DND-41 (cell line): ENCODE measurements at regions not wholly inside any gene's neighbourhood (a gene's known extent, or its start where the extent isn't known, plus 50 kb on each side); places are given as distances from the start of the nearest gene placed in this dataset.

ENCODE experiments used
- ATAC-seq: fragments of 200-7000 bp; cut with Tn5 transposase; 3 replicates; pipeline ENCODE4 v1.9.1; 2021; ENCODE audit warnings: low read depth; ENCODE audit not compliant: insufficient read depth
- DNase-seq: peaks from one replicate; pipeline ENCODE4 v3.0.0-alpha.2; 2020
- H2AFZ ChIP-seq: 2 replicates; pipeline ENCODE4 v1.6.0; 2012; ENCODE audit warnings: low read depth, low read length
- H3K27ac ChIP-seq: 2 replicates; pipeline ENCODE4 v1.5.1; 2012; ENCODE audit warnings: low read length, inconsistent platforms
- H3K27me3 ChIP-seq: fragments of 200-600 bp; sonication (generic); 2 replicates; pipeline ENCODE4 v1.6.0; 2012; ENCODE audit warnings: low read length, mild to moderate bottlenecking, inconsistent platforms; ENCODE audit not compliant: insufficient read depth, poor library complexity
- H3K36me3 ChIP-seq: 2 replicates; pipeline ENCODE4 v1.5.1; 2012; ENCODE audit warnings: low read length, inconsistent platforms; ENCODE audit not compliant: insufficient read depth
- H3K4me1 ChIP-seq: 2 replicates; pipeline ENCODE4 v1.5.1; 2012; ENCODE audit warnings: mild to moderate bottlenecking, low read length; ENCODE audit not compliant: insufficient read depth
- H3K4me2 ChIP-seq: 2 replicates; pipeline ENCODE4 v1.6.0; 2012; ENCODE audit warnings: mild to moderate bottlenecking, moderate library complexity, low read length, inconsistent platforms; ENCODE audit not compliant: insufficient read depth
- H3K4me3 ChIP-seq, 2 experiments: fragments of 200-600 bp in 1 of 2; shearing (Covaris generic) in 1 of 2; 2 replicates each; pipeline ENCODE4 v1.5.1; 2012 to 2016; ENCODE audit warnings: inconsistent platforms in 2 of 2, low read length in 2 of 2, mild to moderate bottlenecking in 2 of 2, low read depth in 1 of 2, moderate library complexity in 1 of 2
- H3K79me2 ChIP-seq: 2 replicates; pipeline ENCODE4 v1.6.0; 2012; ENCODE audit warnings: low read length, inconsistent platforms; ENCODE audit not compliant: insufficient read depth
- H3K9ac ChIP-seq: 2 replicates; pipeline ENCODE4 v1.6.0; 2012; ENCODE audit warnings: low read depth, mild to moderate bottlenecking, inconsistent platforms, low read length, moderate library complexity
- H3K9me3 ChIP-seq: 2 replicates; pipeline ENCODE4 v1.5.1; 2012; ENCODE audit warnings: low read length, moderate library complexity, mild to moderate bottlenecking, inconsistent platforms; ENCODE audit not compliant: insufficient read depth, severe bottlenecking
- H4K20me1 ChIP-seq: 2 replicates; pipeline ENCODE4 v1.6.0; 2012; ENCODE audit warnings: low read length; ENCODE audit not compliant: insufficient read depth
- CTCF ChIP-seq: IDR thresholded peaks from 2 replicates; pipeline ENCODE4 v1.5.1; 2012; ENCODE audit warnings: borderline replicate concordance, low read length, moderate library complexity, mild to moderate bottlenecking; ENCODE audit not compliant: poor library complexity, severe bottlenecking; ENCODE audit errors: extremely low read depth
- EZH2 ChIP-seq: IDR thresholded peaks from 3 replicates; pipeline ENCODE4 v1.6.1; 2012; ENCODE audit warnings: borderline replicate concordance, low read depth, mild to moderate bottlenecking, moderate library complexity, low read length, inconsistent platforms; ENCODE audit not compliant: severe bottlenecking

- Histone ChIP-seq H3K27ac (no peak overlapping the region), H3K4me3 (no peak overlapping the region), H4K20me1 (no peaks in the 10 kb centered on the region), H2AFZ (no peak overlapping the region), H3K9me3 (no peaks in the 10 kb centered on the region), H3K9ac (no peak overlapping the region), H3K4me2 (no peak overlapping the region), H3K27me3 (no peaks in the 10 kb centered on the region), H3K4me1 (no peaks in the 10 kb centered on the region), H3K36me3 (no peaks in the 10 kb centered on the region), H3K79me2 (no peaks in the 10 kb centered on the region)
- TF ChIP-seq EZH2, result no peak
- no peak for TF ChIP-seq CTCF
- no peak for ATAC-seq
- no peak for DNase-seq
Observed at GRCh38 chr13:69168436-69168835, 939.2 kb upstream of the ATXN8OS start.

GRCh38 chr13:69155136-69155535, 952.5 kb upstream of the ATXN8OS start:
- Histone ChIP-seq H4K20me1 (no peaks in the 10 kb centered on the region), H3K36me3 (no peaks in the 10 kb centered on the region), H3K27ac (no peak overlapping the region), H3K27me3 (no peaks in the 10 kb centered on the region), H3K79me2 (no peaks in the 10 kb centered on the region), H3K4me2 (no peak overlapping the region), H3K9me3 (no peaks in the 10 kb centered on the region), H3K4me3 (no peak overlapping the region), H3K9ac (no peak overlapping the region), H3K4me1 (no peaks in the 10 kb centered on the region), H2AFZ (no peak overlapping the region)
- no peak for ATAC-seq
- TF ChIP-seq EZH2 (no peak), CTCF (no peak)
- DNase-seq, result no peak

- Histone ChIP-seq H4K20me1 (no peaks in the 10 kb centered on the region), H3K9ac (no peak overlapping the region), H3K4me2 (no peak overlapping the region), H3K27ac (no peak overlapping the region), H3K36me3 (no peaks in the 10 kb centered on the region), H3K4me1 (no peaks in the 10 kb centered on the region), H3K9me3 (no peaks in the 10 kb centered on the region), H3K4me3 (no peak overlapping the region), H3K27me3 (no peaks in the 10 kb centered on the region), H2AFZ (no peak overlapping the region), H3K79me2 (no peaks in the 10 kb centered on the region)
- no peak for ATAC-seq
- no peak for DNase-seq
- TF ChIP-seq CTCF, result no peak
- TF ChIP-seq EZH2, result no peak
Observed at GRCh38 chr13:69142101-69142500, 965.5 kb upstream of the ATXN8OS start.

- no peak for DNase-seq
- ATAC-seq, result no peak
- H3K9me3 ChIP-seq, result no peaks in the 10 kb centered on the region
Observed at GRCh38 chr13:69124996-69125395, 982.6 kb upstream of the ATXN8OS start.

More at GRCh38 chr13:69124996-69125395, 982.6 kb upstream of the ATXN8OS start:
- TF ChIP-seq CTCF, result no peak
- no peak for TF ChIP-seq EZH2
- no peaks in the 10 kb centered on the region for H3K27me3 ChIP-seq
- no peak overlapping the region for H3K4me3 ChIP-seq
- H3K79me2 ChIP-seq, result no peaks in the 10 kb centered on the region
- no peak overlapping the region for H2AFZ ChIP-seq
- H3K4me1 ChIP-seq, result no peaks in the 10 kb centered on the region
- H4K20me1 ChIP-seq, result no peaks in the 10 kb centered on the region
- no peak overlapping the region for H3K27ac ChIP-seq
- H3K36me3 ChIP-seq, result no peaks in the 10 kb centered on the region
- no peak overlapping the region for H3K4me2 ChIP-seq
- H3K9ac ChIP-seq, result no peak overlapping the region
